Right lobe of liver (tissue), 6 donors: ENCODE measurements at regions not wholly inside any gene's neighbourhood (a gene's known extent, or its start where the extent isn't known, plus 50 kb on each side); places are given as distances from the start of the nearest gene placed in this dataset.

Experiments used
- ATAC-seq, 4 donors: fragments of 200-7000 bp; cut with Tn5 transposase; one replicate each; pipeline ENCODE4 v1.9.1; 2020; ENCODE audit warnings: mild to moderate bottlenecking in 4 of 4, moderate library complexity in 4 of 4
- DNase-seq, 3 donors: peaks; one replicate each; pipeline ENCODE4 v3.0.0-alpha.2; 2020
- H3K27ac ChIP-seq, 3 donors: fragments of 200-600 bp; one replicate each; pipeline ENCODE4 v1.8.0; 2022
- H3K27me3 ChIP-seq, 2 donors: fragments of 200-600 bp; one replicate each; pipeline ENCODE4 v1.8.0; 2022
- H3K36me3 ChIP-seq, 4 donors: fragments of 200-600 bp; sonication (generic) in 1 of 4; one replicate each; pipeline versions ENCODE4 v1.5.1 to v1.8.0; 2017 to 2022; ENCODE audit warnings: control low read depth in 1 of 4
- H3K4me1 ChIP-seq, 4 donors: fragments of 200-600 bp; sonication (generic) in 1 of 4; one replicate each; pipeline versions ENCODE4 v1.5.1 to v1.8.0; 2017 to 2022; ENCODE audit warnings: control low read depth in 1 of 4
- H3K4me3 ChIP-seq, 3 donors: fragments of 200-600 bp; one replicate each; pipeline ENCODE4 v1.8.0; 2022
- H3K9me3 ChIP-seq, 4 donors: fragments of 200-600 bp; sonication (generic) in 1 of 4; one replicate each; pipeline versions ENCODE4 v1.5.1 to v1.8.0; 2017 to 2022; ENCODE audit warnings: control low read depth in 1 of 4
- CTCF ChIP-seq, 4 donors: fragments of 200-600 bp in 3 of 4; fragments of 450-650 bp in 1 of 4; IDR thresholded peaks; one replicate each; pipeline versions ENCODE4 v1.5.1 to v1.8.0; 2016 to 2022; ENCODE audit warnings: antibody characterized with exemption in 4 of 4, mild to moderate bottlenecking in 2 of 4
- POLR2A ChIP-seq: fragments of 450-650 bp; IDR thresholded peaks from one replicate; pipeline ENCODE4 v1.6.1; 2017; ENCODE audit warnings: antibody characterized with exemption, mild to moderate bottlenecking
- WGBS: methylation state at CpG from one replicate; pipeline ENCODE4 v1.1.6; 2018; ENCODE audit warnings: low coverage, low lambda C conversion rate; ENCODE audit not compliant: insufficient coverage; ENCODE audit errors: missing lambda C conversion rate; 5-methylcytosine and 5-hydroxymethylcytosine counted together
- intact Hi-C, 2 donors: fragments of 100-400 bp; cut with DNase I; formaldehyde crosslinking; loops; one replicate each; pipeline versions ENCODE4 v1.11.2 to v1.14.1; 2022
- donor health status: DM: no; HTN: yes; CAD: no.
- donor health status: DM: no; HTN: no; CAD: no.
- donor health status: DM: no; HTN: no; CAD: no.
- donor health status: DM: no; HTN: yes; CAD: no.
- donor health status: DM: no; HTN: yes; CAD: no.

- no peaks in the 10 kb centered on the region for H3K27me3 ChIP-seq
- H3K36me3 ChIP-seq: no peaks in the 10 kb centered on the region
- ATAC-seq (no peak), DNase-seq (no peak)
- peaks cover 0 to 21% (median 8%) of the 10 kb centered on the region in 4 donors for H3K4me1 ChIP-seq
- no peak overlapping the region for H3K27ac ChIP-seq
- WGBS: 73% methylated on average over 9 of the region's 12 CpGs
- intact Hi-C loops: no loop called here
- no peak for TF ChIP-seq CTCF (IDR thresholded peaks at IDR 0.05)
- no peak for TF ChIP-seq POLR2A
- H3K4me3 ChIP-seq: no peak overlapping the region
- H3K9me3 ChIP-seq: no peaks in the 10 kb centered on the region
Observed at GRCh38 chr6:14816116-14816859, 429.6 kb upstream of the JARID2 start.

- no peak overlapping the region for H3K4me3 ChIP-seq
- ATAC-seq (peak; percentile 72 to 79 (median 76)), DNase-seq (peak in 2 of 3 donors; percentile 70 to 72)
- TF ChIP-seq CTCF (IDR thresholded peaks at IDR 0.05): no peak
- no peak for TF ChIP-seq POLR2A
- H3K27me3 ChIP-seq: no peaks in the 10 kb centered on the region
- WGBS: 21% methylated on average over 4 of the region's 5 CpGs
- no peaks in the 10 kb centered on the region for H3K9me3 ChIP-seq
- H3K36me3 ChIP-seq: no peaks in the 10 kb centered on the region
- H3K27ac ChIP-seq: no peak overlapping the region
- H3K4me1 ChIP-seq: peaks cover 0 to 21% (median 8%) of the 10 kb centered on the region in 4 donors
- intact Hi-C loops: no loop called here
Observed at GRCh38 chr6:14817074-14817473, 428.8 kb upstream of the JARID2 start.

GRCh38 chr6:14818422-14818884 lies 427.4 kb upstream of the JARID2 start:
- WGBS: 17% methylated on average over 10 of the region's 10 CpGs
- TF ChIP-seq CTCF (IDR thresholded peaks at IDR 0.05) (no peak), POLR2A (no peak)
- ATAC-seq: peak; percentile 78 to 83 (median 82)
- Histone ChIP-seq H3K4me3 (no peak overlapping the region), H3K27ac (peak overlapping the region in 1 of 3 donors; percentile 26), H3K36me3 (no peaks in the 10 kb centered on the region), H3K27me3 (no peaks in the 10 kb centered on the region), H3K9me3 (no peaks in the 10 kb centered on the region), H3K4me1 (peaks cover 0 to 21% (median 8%) of the 10 kb centered on the region in 4 donors)
- peak; percentile 63 to 81 (median 79) for DNase-seq
- intact Hi-C loops: no loop called here

- whole genome bisulfite sequencing: 67% methylated on average over 4 of the region's 4 CpGs
- Histone ChIP-seq H3K9me3 (no peaks in the 10 kb centered on the region), H3K4me1 (peaks cover 0 to 21% (median 8%) of the 10 kb centered on the region in 4 donors), H3K36me3 (no peaks in the 10 kb centered on the region), H3K27ac (peak overlapping the region in 1 of 3 donors; percentile 26), H3K4me3 (no peak overlapping the region), H3K27me3 (no peaks in the 10 kb centered on the region)
- no peak for DNase-seq
- no peak for TF ChIP-seq CTCF (IDR thresholded peaks at IDR 0.05)
- no peak for TF ChIP-seq POLR2A
- ATAC-seq: no peak
- intact Hi-C loops: no loop called here
Observed at GRCh38 chr6:14819001-14819400, 426.9 kb upstream of the JARID2 start.
